Caco-2 (cell line): ENCODE measurements at regions not wholly inside any gene's neighbourhood (a gene's known extent, or its start where the extent isn't known, plus 50 kb on each side); places are given as distances from the start of the nearest gene placed in this dataset.

Experiments used
- BruUV-seq: library from RNA; stranded (reverse); fragments of 400-500 nt; replicated peaks from 2 replicates; lab custom pipeline; 2021; lab: Mats Ljungman, UMichigan
- CTCF ChIA-PET: fragments of 300-600 bp; sonication (Branson Sonifier 250); formaldehyde crosslinking; loops from one replicate; lab custom pipeline; 2022; ENCODE audit warnings: antibody characterized with exemption; lab: Charles Lee
- POLR2A ChIA-PET: fragments of 300-600 bp; sonication (Branson Sonifier 250); formaldehyde crosslinking; loops from one replicate; lab custom pipeline; 2022; ENCODE audit warnings: antibody characterized with exemption; lab: Charles Lee
- DNase-seq, 2 experiments: peaks; one replicate each; pipeline versions ENCODE4 v3.0.0 to v3.0.0-alpha.2; 2020 to 2022
- H3K27me3 ChIP-seq: replicated peaks from 2 replicates; pipeline ENCODE4 v1.6.0; 2011; ENCODE audit warnings: low read length; ENCODE audit not compliant: control insufficient read depth, insufficient read depth
- H3K36me3 ChIP-seq: 2 replicates; pipeline ENCODE4 v1.5.1; 2011; ENCODE audit warnings: low read length; ENCODE audit not compliant: control insufficient read depth, insufficient read depth
- H3K4me1 ChIP-seq: fragments of 250-450 bp; sonication (Bioruptor Pico); 2 replicates; pipeline ENCODE4 v1.5.1; 2020; ENCODE audit warnings: mild to moderate bottlenecking
- H3K4me3 ChIP-seq: 2 replicates; pipeline ENCODE4 v1.5.1; 2011; ENCODE audit warnings: low read depth, mild to moderate bottlenecking, control low read depth, low read length
- H3K9me3 ChIP-seq: fragments of 250-450 bp; sonication (Bioruptor Pico); 2 replicates; pipeline ENCODE4 v1.5.1; 2020; ENCODE audit warnings: mild to moderate bottlenecking, moderate library complexity
- H3K27ac Mint-ChIP-seq: one replicate; pipeline ENCODE4 v1.8.0; 2022; ENCODE audit warnings: mixed read lengths; ENCODE audit not compliant: unreplicated experiment
- H3K27me3 Mint-ChIP-seq: one replicate; pipeline ENCODE4 v1.8.0; 2022; ENCODE audit warnings: mixed read lengths; ENCODE audit not compliant: insufficient read depth, unreplicated experiment
- H3K36me3 Mint-ChIP-seq: one replicate; pipeline ENCODE4 v1.8.0; 2022; ENCODE audit warnings: mild to moderate bottlenecking, mixed read lengths; ENCODE audit not compliant: insufficient read depth, unreplicated experiment
- H3K4me1 Mint-ChIP-seq: one replicate; pipeline ENCODE4 v1.8.0; 2022; ENCODE audit warnings: low read depth, mixed read lengths; ENCODE audit not compliant: unreplicated experiment
- H3K4me3 Mint-ChIP-seq: one replicate; pipeline ENCODE4 v1.8.0; 2022; ENCODE audit warnings: mild to moderate bottlenecking, moderate library complexity, mixed read lengths; ENCODE audit not compliant: unreplicated experiment
- H3K9me3 Mint-ChIP-seq: one replicate; pipeline ENCODE4 v1.8.0; 2022; ENCODE audit warnings: mixed read lengths; ENCODE audit not compliant: unreplicated experiment
- intact Hi-C: fragments of 100-400 bp; cut with micrococcal nuclease; formaldehyde crosslinking; loops from one replicate; pipeline ENCODE4 v1.10.0; 2022; ENCODE audit not compliant: unreplicated experiment
- TF ChIP-seq, protein P1 (sequence below), 2 experiments: fragments of 200-600 bp in 1 of 2; IDR thresholded peaks; 1 replicate in 1 of 2; 2 replicates in 1 of 2; pipeline versions ENCODE4 v1.5.1 to v1.8.0; 2011 to 2022; ENCODE audit warnings: antibody characterized with exemption in 1 of 2, control low read depth in 1 of 2, inconsistent platforms in 1 of 2, low read depth in 1 of 2, low read length in 1 of 2, mild to moderate bottlenecking in 1 of 2, moderate library complexity in 1 of 2; ENCODE audit not compliant: insufficient read depth in 1 of 2, severe bottlenecking in 1 of 2, unreplicated experiment in 1 of 2

DNA sequence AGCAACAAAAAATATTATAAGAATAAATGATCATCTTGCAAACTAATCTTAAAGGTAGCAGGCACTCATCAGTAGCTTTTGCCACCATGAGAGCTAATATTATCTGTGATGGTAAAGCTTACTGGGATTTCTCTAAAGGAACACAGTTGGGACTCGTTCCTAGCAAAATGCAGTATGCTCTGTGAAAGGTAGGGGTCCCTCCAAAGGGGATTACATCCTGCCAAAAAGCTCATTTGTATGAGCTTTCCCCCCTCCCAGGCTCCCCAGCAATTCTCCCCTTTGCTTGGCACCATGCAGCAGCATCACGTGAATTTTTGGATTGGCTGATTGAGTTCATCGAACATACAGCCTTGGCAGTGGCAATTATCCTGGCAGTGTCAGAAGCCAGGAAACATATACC lies 361.0 kb upstream of the PLSCR5 start:
- intact Hi-C loops, result no loop called here

DNA sequence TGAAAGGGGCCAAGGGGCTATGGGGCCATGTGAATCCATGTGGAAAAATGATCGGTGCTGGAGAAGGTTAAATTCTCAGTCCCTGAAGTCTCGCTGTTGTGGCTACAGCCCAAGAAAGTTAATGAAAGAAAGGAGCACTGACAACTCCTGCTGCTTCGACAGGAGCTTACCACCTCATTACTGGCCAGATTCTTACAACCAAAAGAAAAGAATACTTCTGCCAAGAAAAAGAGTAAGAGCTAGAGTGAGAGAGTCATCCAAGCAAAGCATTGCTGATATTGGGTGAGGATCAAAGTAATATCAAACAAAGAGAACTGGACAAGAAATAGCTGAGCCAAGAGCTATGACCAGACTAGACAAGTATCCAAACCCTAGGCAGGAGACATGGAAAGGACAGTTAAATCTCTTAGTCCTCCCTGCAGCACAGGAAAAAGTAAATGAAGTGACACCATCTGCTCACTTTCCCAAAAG lies 348.4 kb upstream of the PLSCR5 start:
- TF ChIP-seq, protein P1, sequence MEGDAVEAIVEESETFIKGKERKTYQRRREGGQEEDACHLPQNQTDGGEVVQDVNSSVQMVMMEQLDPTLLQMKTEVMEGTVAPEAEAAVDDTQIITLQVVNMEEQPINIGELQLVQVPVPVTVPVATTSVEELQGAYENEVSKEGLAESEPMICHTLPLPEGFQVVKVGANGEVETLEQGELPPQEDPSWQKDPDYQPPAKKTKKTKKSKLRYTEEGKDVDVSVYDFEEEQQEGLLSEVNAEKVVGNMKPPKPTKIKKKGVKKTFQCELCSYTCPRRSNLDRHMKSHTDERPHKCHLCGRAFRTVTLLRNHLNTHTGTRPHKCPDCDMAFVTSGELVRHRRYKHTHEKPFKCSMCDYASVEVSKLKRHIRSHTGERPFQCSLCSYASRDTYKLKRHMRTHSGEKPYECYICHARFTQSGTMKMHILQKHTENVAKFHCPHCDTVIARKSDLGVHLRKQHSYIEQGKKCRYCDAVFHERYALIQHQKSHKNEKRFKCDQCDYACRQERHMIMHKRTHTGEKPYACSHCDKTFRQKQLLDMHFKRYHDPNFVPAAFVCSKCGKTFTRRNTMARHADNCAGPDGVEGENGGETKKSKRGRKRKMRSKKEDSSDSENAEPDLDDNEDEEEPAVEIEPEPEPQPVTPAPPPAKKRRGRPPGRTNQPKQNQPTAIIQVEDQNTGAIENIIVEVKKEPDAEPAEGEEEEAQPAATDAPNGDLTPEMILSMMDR (IDR thresholded peaks at IDR 0.05; ENCODE audit: insufficient read depth in 1 of 2, low read depth in 1 of 2, low read length in 1 of 2, severe bottlenecking in 1 of 2, unreplicated experiment in 1 of 2), result no peak
- intact Hi-C loops, result no loop called here
- Mint-ChIP-seq H3K27me3 (no peaks in the 10 kb centered on the region), H3K4me3 (no peak overlapping the region), H3K9me3 (no peaks in the 10 kb centered on the region), H3K27ac (no peak overlapping the region), H3K36me3 (no peaks in the 10 kb centered on the region), H3K4me1 (no peaks in the 10 kb centered on the region)
- Histone ChIP-seq H3K4me3 (no peak overlapping the region), H3K4me1 (no peaks in the 10 kb centered on the region), H3K9me3 (no peaks in the 10 kb centered on the region), H3K36me3 (no peaks in the 10 kb centered on the region), H3K27me3 (no peaks in the 10 kb centered on the region)
- no TSS peak for BruUV-seq
- ChIA-PET CTCF (no interaction called here), POLR2A (no interaction called here)
- no peak for DNase-seq

More for the DNA sequence above, 361.0 kb upstream of the PLSCR5 start:
- Mint-ChIP-seq H3K4me1 (no peaks in the 10 kb centered on the region), H3K4me3 (no peak overlapping the region), H3K9me3 (peaks cover 9% of the 10 kb centered on the region), H3K27me3 (no peaks in the 10 kb centered on the region), H3K36me3 (no peaks in the 10 kb centered on the region), H3K27ac (no peak overlapping the region)
- Histone ChIP-seq H3K9me3 (no peaks in the 10 kb centered on the region), H3K4me3 (no peak overlapping the region), H3K27me3 (no peaks in the 10 kb centered on the region), H3K4me1 (no peaks in the 10 kb centered on the region), H3K36me3 (no peaks in the 10 kb centered on the region)
- no peak for DNase-seq
- POLR2A ChIA-PET, result no interaction called here
- no TSS peak for BruUV-seq
- TF ChIP-seq, protein P1 (IDR thresholded peaks at IDR 0.05; ENCODE audit: insufficient read depth in 1 of 2, low read depth in 1 of 2, low read length in 1 of 2, severe bottlenecking in 1 of 2, unreplicated experiment in 1 of 2), result no peak
- CTCF ChIA-PET, result no interaction called here

DNA sequence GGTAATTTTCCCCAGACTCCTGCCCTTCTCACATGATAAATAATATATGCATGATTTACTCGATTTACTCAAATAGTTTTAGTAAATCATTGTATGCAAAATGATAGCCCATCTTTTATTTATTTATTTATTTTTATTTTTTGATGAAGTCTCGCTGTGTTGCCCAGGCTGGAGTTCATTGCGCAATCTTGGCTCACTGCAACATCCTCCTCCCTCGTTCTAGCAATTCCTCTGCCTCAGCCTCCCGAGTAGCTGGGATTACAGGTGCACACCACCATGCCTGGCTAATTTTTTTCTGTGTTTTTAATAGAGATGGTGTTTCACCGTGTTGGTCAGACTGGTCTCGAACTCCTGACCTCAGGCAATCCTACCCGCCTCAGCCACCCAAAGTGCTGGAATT lies 343.8 kb upstream of the PLSCR5 start:
- Mint-ChIP-seq H3K36me3 (no peaks in the 10 kb centered on the region), H3K27ac (no peak overlapping the region), H3K9me3 (no peaks in the 10 kb centered on the region), H3K27me3 (no peaks in the 10 kb centered on the region), H3K4me1 (no peaks in the 10 kb centered on the region), H3K4me3 (no peak overlapping the region)
- no peaks in the 10 kb centered on the region for H3K27me3 ChIP-seq
- intact Hi-C loops, result no loop called here
- DNase-seq, result no peak
- TF ChIP-seq, protein P1 (IDR thresholded peaks at IDR 0.05; ENCODE audit: insufficient read depth in 1 of 2, low read depth in 1 of 2, low read length in 1 of 2, severe bottlenecking in 1 of 2, unreplicated experiment in 1 of 2), result no peak
- POLR2A ChIA-PET, result no interaction called here
- no peaks in the 10 kb centered on the region for H3K9me3 ChIP-seq
- CTCF ChIA-PET, result no interaction called here
- no TSS peak for BruUV-seq
- no peaks in the 10 kb centered on the region for H3K36me3 ChIP-seq
- H3K4me1 ChIP-seq, result no peaks in the 10 kb centered on the region
- H3K4me3 ChIP-seq, result no peak overlapping the region
